ENCODE measurements at regions not wholly inside any gene's neighbourhood (a gene's known extent, or its start where the extent isn't known, plus 50 kb on each side); places are given as distances from the start of the nearest gene placed in this dataset.

DNA sequence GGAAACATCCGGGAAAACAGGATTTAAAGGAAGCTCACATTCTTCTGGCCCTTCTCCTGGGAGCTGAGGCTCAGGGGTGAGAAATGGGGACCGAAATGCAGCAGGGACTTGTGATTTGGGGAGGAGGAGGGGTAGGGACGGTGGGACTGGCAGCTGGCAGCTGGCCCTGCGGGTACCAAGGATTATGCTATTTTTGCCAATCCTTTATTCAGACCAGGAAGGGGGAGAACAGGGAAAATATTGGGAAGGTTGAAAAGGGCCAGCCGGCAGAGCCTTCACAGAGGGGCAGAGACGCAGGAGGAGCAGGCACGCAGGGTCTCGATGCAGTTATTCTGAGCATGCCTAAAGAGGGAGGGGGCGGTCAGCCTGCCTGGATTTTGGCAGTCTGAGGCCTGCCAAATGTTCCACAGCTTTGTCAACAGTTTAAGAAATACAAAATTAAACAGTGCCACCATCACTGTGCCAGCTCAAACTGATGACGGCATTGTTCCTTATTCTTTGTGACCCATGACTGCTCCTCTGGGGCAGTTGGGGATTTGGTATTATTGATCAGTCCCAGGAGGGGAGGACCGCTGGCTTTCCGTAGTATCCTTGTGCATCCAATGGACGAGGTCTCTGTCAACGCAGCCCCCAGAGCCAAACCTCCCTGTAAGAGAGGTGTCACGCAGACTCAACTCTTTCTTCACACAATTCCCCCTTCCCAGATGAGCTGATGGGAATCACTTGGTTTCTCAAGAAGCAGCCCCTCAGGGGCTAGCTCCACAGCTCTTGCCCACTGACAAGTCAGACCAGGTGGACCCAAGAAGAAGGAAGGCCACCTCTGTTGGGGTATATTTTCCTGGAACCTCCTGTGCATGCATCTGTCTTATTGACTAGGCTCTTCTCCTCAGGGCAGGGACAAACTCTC is 553.3 kb downstream of the BNC2 start:
- FAIRE-seq: no peak

DNA sequence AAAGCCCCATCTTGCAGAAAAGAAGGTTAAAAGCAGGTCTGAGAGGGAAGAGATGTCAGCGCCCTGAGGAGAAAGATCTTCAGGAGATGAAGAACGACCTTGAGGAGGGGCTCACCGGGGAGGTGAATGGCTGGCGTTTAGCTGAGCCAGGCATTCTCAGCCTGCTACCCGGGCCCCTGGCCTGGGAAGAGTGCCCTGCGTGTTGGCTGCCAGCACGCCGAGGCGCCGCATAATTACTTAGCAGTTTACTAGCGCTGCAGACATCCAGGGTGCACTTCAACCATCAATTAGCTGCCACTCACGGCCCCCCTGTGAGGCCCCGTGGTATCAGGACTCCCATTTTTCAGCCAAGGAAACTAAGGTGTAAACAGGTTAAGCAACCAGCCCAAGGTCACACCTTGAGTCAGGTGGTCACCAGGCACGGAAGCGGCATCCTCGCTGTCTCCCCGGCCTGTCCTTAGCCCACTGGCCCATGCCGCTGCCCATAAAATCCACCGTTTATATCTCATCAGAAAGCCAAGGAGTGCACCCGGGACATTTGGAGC is 551.9 kb downstream of the BNC2 start:
- no peak for FAIRE-seq

DNA sequence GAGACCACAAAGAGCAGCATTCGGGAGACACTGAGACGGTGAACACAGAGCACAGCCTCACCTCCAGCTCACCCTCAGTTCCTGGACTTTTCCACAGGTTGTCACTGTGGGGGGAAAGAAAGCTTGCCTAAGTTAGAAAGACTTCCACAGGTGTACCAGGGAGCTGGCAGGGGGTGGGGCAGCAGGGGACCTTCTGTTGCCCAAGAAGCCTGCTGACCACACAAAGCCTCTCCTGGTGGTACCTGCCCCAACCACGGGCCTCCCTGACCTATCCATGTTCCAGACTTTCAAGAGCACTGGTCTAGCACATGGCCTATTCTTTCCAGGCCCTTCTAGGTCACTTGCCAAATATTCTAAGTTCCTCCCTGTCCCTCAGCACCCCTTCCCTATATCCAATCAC is 550.8 kb downstream of the BNC2 start:
- FAIRE-seq: no peak

DNA sequence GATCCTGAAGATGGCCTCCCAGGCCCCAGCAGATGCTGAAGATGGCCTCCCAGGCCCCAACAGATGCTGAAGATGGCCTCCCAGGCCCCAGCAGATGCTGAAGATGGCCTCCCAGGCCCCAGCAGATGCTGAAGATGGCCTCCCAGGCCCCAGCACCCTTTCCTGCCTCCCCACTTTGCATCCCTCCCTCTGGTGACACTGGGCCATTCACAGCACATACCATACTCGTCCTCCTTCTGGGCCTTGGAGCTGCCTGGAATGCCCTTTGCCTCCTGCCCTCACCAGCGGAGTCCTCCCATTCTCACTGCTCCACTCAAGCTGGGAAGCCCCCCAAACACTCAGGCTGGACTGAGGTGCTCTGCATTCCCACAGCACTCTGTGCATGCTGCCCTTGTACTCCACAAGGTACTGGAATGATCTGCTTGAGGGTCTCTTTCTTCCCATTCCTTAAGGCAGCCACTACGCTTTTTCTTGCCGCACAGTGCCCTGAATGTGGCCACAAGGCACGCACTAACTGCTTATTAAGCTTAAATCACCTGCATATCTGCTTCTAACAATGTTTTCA is 550.0 kb downstream of the BNC2 start:
- no peak for FAIRE-seq

DNA sequence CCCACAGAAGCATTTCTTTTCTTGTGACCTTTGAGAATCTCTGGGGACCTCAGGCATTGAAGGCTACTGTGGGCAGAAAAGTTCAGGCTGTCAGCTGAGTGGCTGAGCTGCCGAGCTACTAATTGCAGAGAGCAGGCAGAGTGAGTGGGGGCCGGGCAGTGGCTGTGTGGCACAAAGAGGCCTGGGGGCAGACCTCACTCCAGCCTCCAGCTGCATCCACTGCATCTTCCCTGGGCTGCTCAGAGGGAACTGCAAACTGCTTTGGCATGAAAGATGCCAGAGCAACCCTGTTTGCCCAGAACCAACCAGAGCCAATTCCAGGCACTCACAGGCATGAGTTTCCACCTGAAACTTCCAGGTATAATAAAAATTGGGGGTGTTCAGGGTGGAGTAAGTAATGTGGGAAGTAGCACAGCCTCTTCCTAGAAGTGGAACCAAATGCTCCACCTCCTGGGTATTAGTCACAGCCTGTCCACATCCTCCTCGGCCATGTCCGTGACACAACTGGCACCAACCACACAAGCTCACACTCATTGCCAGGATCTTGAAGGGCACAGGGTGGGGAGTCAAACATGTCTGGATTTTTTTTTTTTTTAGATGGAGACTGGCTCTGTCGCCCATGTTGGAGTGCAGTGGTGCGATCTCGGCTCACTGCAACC is 548.9 kb downstream of the BNC2 start:
- no peak for FAIRE-seq

DNA sequence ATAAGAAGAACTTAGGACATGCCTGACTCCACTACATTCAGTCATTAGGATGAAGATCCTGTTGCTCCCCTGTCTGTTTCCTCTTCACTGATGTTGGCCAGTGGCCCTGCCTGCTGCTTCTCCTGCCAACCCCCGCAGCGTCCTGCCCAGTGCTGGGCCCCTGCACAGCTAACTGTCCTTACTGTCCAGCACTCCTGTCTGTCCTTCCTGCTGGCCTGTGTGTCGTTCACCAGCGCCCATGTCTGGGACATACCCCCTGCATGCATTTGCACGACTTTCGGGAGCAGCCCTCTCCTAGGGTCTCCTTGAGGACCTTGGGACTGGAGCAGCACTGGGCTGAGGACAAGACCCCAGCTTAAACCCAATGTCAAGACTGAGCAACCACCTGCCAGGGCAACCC is 547.6 kb downstream of the BNC2 start:
- FAIRE-seq: no peak

DNA sequence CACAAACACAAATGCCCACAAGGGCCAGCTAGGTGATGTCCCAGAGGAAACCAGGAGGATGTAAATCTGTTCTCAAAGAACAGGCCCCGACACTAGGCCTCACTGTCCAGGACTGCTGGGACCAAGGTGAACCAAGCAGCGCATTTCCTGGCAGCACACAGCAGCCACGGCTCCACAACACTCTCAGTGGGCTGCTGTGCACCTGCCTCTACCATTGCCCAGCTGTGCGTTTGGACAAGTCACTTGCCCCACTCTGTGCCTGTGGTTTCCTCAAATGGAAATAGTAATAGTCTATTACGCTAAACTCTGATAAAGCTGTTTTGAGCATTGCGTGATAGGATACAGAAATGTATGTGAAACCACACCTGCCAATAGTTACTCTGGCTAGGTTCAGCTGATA is 544.5 kb downstream of the BNC2 start:
- FAIRE-seq: no peak

DNA sequence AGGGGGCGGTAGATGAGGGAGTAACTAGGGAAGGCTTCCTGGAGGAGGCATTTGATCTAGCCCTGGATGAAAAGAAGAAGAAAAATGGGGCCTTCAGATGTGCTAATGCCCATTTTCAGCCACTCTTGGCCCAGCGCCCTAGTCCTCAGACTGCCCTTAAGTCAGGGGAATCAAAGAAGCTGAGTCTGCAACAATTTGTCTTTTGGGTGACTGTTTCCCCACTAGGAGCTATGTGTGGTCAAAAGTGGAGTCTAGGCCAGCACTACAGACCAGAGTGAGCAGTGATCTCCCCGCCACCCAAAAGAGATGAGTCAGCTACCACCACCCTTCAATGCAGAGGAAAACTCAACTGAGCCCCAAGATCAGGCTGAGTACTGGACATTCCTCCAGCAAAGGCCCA is 542.1 kb downstream of the BNC2 start:
- FAIRE-seq: no peak

DNA sequence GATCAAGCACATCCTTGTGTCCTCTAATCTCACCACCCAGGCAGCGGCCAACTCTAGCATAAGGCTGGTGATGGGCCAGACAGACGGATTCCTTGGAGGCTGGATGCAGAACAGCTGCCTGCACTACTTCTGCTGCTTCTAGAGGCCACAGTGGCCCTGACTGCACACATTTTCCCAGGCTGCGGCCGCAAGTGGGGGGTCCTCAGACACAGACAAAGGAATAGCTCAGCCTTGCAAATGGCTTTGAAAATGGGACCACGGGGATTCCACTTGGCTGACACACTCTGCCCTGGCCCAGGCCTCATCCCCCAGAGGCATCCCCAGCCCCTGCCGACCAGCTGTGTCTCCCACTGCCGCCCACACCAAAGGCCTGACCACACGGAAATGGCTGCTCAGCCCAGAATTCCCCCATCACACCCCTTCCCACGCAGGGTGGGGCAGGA is 540.8 kb downstream of the BNC2 start:
- no peak for FAIRE-seq

DNA sequence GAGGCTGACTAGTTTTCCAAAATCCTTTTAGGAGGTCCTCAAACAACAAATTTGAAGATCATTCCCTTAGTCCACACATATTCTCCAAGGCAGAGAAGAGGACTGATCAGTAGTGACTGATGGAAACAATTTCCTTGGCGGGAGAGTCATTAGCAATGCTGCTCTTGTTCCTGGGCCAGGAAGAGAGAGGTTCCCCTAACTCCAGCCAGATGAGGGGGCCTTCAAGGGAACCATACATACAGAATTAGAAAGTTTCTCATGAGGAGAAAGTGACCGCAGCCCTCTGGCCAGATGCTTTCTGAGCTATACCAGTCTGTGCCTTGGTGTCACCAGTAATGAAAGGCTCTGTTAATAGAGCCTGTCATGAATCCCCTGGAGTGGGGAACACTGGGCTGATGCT is 539.4 kb downstream of the BNC2 start:
- no peak for FAIRE-seq

DNA sequence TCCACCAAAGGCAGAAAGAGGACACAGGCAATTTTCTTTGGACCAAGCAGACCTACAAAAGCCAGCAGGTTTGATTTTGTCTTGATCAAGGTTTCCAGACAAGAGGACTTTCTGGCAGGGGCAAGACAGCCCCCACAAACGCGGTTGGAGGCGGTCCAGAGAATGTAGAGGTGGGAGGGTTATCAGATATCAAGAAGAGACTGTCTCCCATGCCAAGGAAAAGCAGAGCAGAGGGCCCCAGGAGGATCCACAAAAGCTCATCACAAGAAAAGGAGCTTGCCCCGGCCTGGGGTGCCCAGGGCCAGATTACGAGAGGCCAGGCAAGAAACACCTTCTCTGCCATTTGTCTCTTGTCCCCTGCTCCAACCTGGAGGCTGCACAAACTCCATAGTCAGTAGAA is 538.9 kb downstream of the BNC2 start:
- no peak for FAIRE-seq

DNA sequence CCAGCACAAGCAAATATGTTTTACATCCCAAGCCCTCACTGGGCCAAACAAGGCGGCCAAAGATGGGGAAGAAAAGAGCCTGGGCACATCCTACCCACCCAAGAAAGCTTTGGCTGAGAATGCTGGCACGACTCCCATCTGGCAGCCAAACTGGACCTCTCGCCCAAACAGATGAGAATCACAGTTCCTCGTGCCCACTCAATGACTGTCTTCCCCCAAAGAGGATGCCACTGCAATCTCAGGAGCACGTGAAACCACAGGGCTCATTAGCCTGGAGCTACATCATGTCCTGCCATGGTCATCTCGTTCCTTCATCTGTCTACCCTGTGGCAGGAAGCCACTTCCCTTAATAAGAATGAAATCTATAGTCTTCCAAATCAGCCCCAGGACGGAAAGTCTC is 536.8 kb downstream of the BNC2 start:
- no peak for FAIRE-seq

DNA sequence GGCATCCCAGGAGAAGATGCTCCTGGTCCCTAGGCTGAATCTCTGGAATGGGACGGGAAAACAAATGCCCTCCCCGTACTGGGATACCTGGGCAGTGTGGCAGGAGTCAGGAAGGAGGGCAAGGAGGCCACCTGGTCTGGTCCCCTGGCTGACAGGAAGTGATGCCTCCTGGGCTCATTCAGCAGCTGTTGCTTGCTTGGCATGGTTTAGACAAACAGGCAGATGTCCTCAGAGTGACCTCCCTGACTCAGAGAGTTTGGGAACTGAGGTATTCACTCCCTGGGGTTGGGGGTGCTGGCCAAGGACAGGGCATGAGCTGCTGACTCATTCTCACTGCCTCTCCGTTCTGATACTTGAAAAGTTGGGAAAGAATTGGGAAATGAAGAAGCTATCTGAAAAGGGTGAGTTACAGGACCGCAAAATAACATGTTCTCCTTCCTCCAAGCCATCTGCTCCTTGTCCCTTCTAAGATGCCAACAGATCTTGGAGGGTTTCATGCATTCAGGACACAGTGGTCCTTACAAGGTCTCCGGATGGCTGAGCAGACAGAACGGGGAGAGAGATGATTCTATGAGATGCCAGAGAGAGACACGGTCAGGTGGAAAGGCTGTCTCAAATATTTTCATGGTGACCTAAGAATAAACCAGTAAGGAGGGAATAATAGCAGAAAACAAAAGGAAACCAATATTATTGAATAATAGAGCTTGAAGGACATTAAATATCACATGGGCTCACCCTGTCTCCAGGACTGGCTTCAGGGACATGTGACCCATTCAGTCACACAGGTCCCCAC is 534.5 kb downstream of the BNC2 start:
- FAIRE-seq: no peak

DNA sequence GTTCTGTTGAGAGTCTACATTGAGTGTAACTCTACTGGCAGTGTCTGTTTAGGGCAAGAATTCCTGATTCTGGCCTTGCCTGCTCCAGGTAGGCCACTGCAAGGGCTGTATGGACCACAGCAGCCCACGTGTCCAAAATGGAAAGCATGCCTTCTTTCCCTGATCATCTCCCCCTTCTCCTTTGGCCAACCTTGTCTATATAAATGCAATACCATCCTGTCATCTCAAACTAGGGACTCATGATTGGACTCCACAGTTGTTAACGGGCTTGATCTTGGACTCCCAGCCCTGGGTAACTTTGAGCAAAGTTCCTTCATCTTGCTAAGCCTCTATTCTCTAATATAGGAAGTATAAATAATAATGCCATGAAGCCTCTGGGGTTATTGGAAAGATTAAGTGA is 533.6 kb downstream of the BNC2 start:
- no peak for FAIRE-seq

DNA sequence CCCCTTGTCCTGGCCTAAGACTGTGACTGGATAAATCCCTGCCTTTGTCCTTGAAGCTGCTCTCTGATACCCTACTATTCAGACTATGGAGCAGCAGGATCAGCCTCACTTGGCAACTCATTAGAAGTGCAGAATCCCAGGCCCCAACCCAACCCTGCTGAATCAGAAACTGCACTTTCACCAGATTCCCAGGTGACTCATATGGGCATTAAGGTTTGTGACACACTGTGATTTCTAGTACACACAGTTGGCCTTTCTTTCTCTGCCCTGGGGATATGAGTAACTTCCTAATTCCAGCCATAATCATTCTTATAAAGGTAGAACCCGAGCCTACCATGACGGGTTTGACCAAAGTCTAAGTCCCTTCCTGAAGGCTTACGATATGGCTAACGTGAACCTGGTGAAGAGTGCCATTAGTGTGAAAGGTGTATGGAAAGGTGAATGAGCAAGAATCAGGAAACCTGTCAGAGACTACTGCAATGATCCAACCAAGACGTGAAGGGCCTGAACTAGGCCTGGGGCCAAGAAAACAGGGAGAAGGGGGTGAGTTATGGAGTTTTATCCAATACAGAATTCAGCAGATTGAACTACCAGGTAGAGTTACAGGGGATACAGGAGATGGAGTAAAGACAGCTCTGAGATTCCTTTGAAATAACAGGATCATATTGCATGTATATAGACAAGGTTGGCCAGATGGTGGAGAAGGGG is 533.0 kb downstream of the BNC2 start:
- FAIRE-seq: no peak

DNA sequence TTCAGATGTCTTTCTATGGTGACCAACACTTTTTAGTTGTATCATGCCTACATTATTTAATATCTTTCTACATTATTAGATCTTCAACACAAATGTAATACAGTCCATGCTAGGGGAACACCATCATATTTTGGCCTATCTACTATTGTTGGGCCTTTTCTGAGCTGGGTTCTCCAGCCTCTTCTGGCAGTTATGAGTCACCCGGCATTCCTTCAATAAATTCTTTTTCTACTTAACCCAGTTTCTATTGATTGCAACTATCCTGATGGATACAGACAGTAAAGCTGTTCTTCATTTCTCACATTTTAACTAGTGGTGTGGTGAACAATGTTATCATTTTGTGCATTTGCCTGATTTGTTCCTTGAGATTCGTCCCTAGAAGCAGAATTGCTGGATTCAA is 529.3 kb downstream of the BNC2 start:
- FAIRE-seq: no peak

DNA sequence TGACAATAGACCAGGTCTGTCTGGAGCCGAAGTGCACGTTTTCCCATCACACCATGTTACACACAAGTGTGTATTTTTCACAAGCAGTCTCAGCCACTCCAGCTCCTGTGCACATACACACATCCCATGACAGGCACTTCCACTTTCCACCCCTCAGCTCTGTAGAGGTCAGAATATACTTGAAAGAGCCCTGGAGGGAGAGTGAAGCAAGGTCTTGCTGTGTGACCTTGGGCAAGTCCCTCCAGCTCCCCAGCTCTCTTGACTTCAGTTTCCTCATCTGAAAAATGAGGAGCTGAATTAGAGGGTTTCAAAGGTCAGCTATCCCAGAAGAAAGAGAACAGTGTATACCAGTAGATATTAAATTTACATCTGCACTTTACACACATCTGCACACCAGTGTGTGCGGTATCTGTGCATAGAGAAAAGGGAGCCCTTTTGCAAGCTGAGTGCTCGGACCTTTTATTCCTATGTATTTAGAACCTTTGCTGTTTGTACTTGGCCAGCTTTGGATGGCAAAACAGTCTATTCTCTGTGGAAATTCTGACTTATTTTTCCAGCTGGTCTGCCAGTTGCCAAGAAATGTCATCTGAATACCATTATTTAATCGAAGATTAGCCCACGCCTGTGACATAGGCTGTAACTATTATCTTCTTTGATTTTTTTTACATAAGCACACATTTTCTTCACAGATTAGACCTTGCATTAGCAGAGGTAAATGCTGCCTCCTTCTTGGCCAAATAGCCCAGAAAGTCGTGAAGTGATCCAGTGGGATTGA is 528.0 kb downstream of the BNC2 start:
- no peak for FAIRE-seq

DNA sequence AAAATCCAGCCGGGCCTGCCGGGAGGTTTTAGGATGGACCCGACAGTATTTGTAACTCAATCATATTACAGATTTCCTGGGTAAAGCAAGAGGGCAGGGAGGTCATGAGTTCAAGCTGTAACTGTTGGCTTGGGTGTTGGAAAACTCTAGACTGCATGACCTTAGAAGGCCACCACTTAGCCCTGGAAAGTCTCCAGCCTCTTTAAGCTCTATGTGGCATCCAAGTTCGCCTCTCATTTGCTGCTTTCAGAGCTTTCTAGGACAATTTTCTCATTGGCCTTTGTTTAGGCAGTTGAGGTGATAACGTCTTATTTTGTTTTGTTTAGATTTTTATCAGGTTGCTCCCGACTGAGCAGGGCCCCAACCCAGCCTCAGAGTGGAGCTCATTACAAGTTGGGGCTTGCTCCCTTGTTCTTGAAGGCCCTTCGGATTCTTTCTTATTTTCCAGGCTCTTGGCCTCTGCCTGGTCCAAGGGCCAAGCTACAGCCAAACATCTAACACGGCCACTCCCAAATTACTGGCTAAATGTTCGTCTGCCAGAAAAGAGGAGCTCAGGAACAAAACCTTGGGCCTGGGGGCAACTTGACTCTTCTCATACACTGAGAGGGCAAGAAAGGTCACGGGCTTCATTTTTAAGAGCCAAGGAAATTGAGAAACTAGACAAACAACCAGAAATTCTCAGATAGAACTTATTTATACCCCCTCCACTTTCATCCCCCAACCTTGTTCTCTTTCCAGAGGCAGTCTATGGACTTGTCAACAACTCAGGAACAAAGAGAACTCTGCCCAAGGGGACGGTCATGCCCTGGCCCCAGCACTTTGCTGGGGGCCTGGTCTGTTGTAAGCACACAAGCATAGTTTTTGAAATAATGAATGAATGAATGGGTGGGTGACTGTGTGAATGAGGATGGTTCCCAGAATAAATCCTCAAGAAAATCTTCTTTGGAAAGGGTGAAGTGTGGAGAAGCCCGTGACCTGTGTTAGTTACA is 526.9 kb downstream of the BNC2 start:
- no peak for FAIRE-seq

DNA sequence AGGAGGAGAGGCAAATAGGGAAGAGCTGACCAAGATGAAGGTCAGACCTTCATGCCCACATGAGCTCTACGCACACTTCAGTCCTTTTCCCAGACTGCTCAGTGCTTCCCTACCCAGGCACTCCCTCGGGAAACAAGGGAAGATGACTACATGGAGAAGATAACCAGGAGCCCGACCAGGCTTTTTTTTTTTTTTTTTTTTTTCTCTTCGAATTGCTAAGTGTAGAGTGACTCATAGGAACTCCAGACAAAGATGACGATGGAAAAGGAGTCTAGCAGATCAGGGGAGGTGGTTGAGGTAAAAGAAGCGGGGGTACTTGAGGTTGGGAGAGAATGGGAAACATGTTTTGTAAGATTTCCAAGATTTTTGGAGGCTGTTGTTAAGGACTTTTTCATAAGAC is 526.1 kb downstream of the BNC2 start:
- FAIRE-seq: no peak

DNA sequence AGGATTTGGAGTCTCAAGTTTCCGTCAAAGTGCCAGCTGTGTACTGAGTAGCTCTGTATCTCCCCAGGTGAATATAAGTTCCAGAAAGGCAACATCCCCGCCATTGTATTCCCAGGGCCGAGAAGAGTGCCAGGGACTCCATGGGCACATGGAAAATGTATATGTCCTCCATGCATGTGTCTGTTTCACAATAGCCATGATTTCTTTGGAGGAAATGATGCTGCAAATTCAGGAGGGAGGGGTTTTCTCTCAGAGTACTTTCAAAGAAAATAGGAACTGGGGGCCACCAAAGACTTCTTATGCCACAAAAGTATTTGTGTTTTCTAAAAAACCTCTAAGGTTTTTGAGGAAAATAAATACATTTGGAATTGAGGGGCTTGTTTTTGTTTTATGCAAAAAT is 524.6 kb downstream of the BNC2 start:
- FAIRE-seq: no peak
